SK-N-SH treated with all-trans-retinoic acid at 6 μM for 48 hours (cell line): ENCODE measurements at regions not wholly inside any gene's neighbourhood (a gene's known extent, or its start where the extent isn't known, plus 50 kb on each side); places are given as distances from the start of the nearest gene placed in this dataset.

Experiments
- ATAC-seq: fragments of 200-7000 bp; cut with Tn5 transposase; 3 replicates; pipeline ENCODE4 v1.9.1; 2020; ENCODE audit warnings: mild to moderate bottlenecking, moderate library complexity
- ARNTL ChIP-seq: fragments of 450-650 bp; formaldehyde crosslinking; IDR thresholded peaks from 2 replicates; pipeline ENCODE4 v1.5.0; 2020; ENCODE audit warnings: low read depth, mild to moderate bottlenecking, moderate library complexity, borderline replicate concordance
- BACH2 ChIP-seq: fragments of 250-450 bp; sonication (Bioruptor Pico); IDR thresholded peaks from 2 replicates; pipeline ENCODE4 v1.9.0; 2021; ENCODE audit warnings: mild to moderate bottlenecking, borderline replicate concordance
- GLIS3 ChIP-seq: fragments of 250-450 bp; sonication (Bioruptor Pico); IDR thresholded peaks from 2 replicates; pipeline ENCODE4 v1.5.0; 2020; ENCODE audit warnings: mild to moderate bottlenecking, moderate library complexity
- ISL1 ChIP-seq: fragments of 250-450 bp; sonication (Bioruptor Pico); IDR thresholded peaks from 2 replicates; pipeline ENCODE4 v2.1.2; 2022; ENCODE audit warnings: mild to moderate bottlenecking, moderate library complexity
- PATZ1 ChIP-seq: fragments of 250-450 bp; sonication (Bioruptor Pico); IDR thresholded peaks from 2 replicates; pipeline ENCODE4 v1.8.0; 2020; ENCODE audit warnings: mild to moderate bottlenecking, moderate library complexity, borderline replicate concordance
- PPARA ChIP-seq: fragments of 250-450 bp; sonication (Bioruptor Pico); IDR thresholded peaks from 2 replicates; pipeline ENCODE4 v1.5.0; 2020; ENCODE audit warnings: mild to moderate bottlenecking, borderline replicate concordance
- RARB ChIP-seq: fragments of 250-450 bp; sonication (Bioruptor Pico); IDR thresholded peaks from 2 replicates; pipeline ENCODE4 v1.8.0; 2021; ENCODE audit warnings: mild to moderate bottlenecking, moderate library complexity
- TCF4 ChIP-seq: fragments of 250-450 bp; sonication (Bioruptor Pico); IDR thresholded peaks from 2 replicates; pipeline ENCODE4 v1.8.0; 2021; ENCODE audit warnings: mild to moderate bottlenecking, moderate library complexity, borderline replicate concordance
- TOX ChIP-seq: fragments of 250-450 bp; sonication (Bioruptor Pico); IDR thresholded peaks from 2 replicates; pipeline ENCODE4 v1.8.0; 2021; ENCODE audit warnings: mild to moderate bottlenecking, moderate library complexity, borderline replicate concordance
- ZC3H10 ChIP-seq: fragments of 250-450 bp; sonication (Bioruptor Pico); IDR thresholded peaks from 2 replicates; pipeline ENCODE4 v1.5.1; 2021; ENCODE audit warnings: mild to moderate bottlenecking, moderate library complexity
- ZFP3 ChIP-seq: fragments of 250-450 bp; sonication (Bioruptor Pico); IDR thresholded peaks from 2 replicates; pipeline ENCODE4 v1.5.0; 2020; ENCODE audit warnings: mild to moderate bottlenecking, moderate library complexity
- ZFP30 ChIP-seq: fragments of 450-650 bp; formaldehyde crosslinking; IDR thresholded peaks from 2 replicates; pipeline ENCODE4 v1.5.0; 2022; ENCODE audit warnings: mild to moderate bottlenecking, moderate library complexity
- ZNF565 ChIP-seq: fragments of 450-650 bp; formaldehyde crosslinking; conservative IDR thresholded peaks from 2 replicates; pipeline ENCODE4 v1.5.0; 2020; ENCODE audit warnings: low read depth, mild to moderate bottlenecking, moderate library complexity
- ZNF70 ChIP-seq: fragments of 450-650 bp; formaldehyde crosslinking; IDR thresholded peaks from 2 replicates; pipeline ENCODE4 v1.5.0; 2020; ENCODE audit warnings: mild to moderate bottlenecking, moderate library complexity
- ZNF8 ChIP-seq: fragments of 450-650 bp; formaldehyde crosslinking; IDR thresholded peaks from 2 replicates; pipeline ENCODE4 v1.5.0; 2020; ENCODE audit warnings: mild to moderate bottlenecking, moderate library complexity
- TF ChIP-seq, protein P1 (sequence below): fragments of 250-450 bp; sonication (Bioruptor Pico); IDR thresholded peaks from 2 replicates; pipeline ENCODE4 v1.5.1; 2021; ENCODE audit warnings: mild to moderate bottlenecking, moderate library complexity
- TF ChIP-seq, protein P2 (sequence below): fragments of 250-450 bp; sonication (Bioruptor Pico); IDR thresholded peaks from 2 replicates; pipeline ENCODE4 v1.5.0; 2020; ENCODE audit warnings: mild to moderate bottlenecking, moderate library complexity
- TF ChIP-seq, protein P3 (sequence below): fragments of 250-450 bp; sonication (Bioruptor Pico); IDR thresholded peaks from 2 replicates; pipeline ENCODE4 v1.5.1; 2020; ENCODE audit warnings: low read depth, mild to moderate bottlenecking, moderate library complexity
- TF ChIP-seq, protein P4 (sequence below): fragments of 250-450 bp; sonication (Bioruptor Pico); IDR thresholded peaks from 2 replicates; pipeline ENCODE4 v1.8.0; 2021; ENCODE audit warnings: low read depth, mild to moderate bottlenecking, moderate library complexity, borderline replicate concordance

GRCh38 chr7:9761224-9761623, 1212.4 kb upstream of the PHF14 start:
- no peak for ATAC-seq
- TF ChIP-seq, protein P1, sequence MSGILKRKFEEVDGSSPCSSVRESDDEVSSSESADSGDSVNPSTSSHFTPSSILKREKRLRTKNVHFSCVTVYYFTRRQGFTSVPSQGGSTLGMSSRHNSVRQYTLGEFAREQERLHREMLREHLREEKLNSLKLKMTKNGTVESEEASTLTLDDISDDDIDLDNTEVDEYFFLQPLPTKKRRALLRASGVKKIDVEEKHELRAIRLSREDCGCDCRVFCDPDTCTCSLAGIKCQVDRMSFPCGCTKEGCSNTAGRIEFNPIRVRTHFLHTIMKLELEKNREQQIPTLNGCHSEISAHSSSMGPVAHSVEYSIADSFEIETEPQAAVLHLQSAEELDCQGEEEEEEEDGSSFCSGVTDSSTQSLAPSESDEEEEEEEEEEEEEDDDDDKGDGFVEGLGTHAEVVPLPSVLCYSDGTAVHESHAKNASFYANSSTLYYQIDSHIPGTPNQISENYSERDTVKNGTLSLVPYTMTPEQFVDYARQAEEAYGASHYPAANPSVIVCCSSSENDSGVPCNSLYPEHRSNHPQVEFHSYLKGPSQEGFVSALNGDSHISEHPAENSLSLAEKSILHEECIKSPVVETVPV (CRISPR knock-in tag) = no peak
- TF ChIP-seq RARB (CRISPR knock-in tag) = no peak
- TF ChIP-seq, protein P2, sequence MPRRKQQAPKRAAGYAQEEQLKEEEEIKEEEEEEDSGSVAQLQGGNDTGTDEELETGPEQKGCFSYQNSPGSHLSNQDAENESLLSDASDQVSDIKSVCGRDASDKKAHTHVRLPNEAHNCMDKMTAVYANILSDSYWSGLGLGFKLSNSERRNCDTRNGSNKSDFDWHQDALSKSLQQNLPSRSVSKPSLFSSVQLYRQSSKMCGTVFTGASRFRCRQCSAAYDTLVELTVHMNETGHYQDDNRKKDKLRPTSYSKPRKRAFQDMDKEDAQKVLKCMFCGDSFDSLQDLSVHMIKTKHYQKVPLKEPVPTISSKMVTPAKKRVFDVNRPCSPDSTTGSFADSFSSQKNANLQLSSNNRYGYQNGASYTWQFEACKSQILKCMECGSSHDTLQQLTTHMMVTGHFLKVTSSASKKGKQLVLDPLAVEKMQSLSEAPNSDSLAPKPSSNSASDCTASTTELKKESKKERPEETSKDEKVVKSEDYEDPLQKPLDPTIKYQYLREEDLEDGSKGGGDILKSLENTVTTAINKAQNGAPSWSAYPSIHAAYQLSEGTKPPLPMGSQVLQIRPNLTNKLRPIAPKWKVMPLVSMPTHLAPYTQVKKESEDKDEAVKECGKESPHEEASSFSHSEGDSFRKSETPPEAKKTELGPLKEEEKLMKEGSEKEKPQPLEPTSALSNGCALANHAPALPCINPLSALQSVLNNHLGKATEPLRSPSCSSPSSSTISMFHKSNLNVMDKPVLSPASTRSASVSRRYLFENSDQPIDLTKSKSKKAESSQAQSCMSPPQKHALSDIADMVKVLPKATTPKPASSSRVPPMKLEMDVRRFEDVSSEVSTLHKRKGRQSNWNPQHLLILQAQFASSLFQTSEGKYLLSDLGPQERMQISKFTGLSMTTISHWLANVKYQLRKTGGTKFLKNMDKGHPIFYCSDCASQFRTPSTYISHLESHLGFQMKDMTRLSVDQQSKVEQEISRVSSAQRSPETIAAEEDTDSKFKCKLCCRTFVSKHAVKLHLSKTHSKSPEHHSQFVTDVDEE (CRISPR knock-in tag) = no peak
- TF ChIP-seq, protein P3, sequence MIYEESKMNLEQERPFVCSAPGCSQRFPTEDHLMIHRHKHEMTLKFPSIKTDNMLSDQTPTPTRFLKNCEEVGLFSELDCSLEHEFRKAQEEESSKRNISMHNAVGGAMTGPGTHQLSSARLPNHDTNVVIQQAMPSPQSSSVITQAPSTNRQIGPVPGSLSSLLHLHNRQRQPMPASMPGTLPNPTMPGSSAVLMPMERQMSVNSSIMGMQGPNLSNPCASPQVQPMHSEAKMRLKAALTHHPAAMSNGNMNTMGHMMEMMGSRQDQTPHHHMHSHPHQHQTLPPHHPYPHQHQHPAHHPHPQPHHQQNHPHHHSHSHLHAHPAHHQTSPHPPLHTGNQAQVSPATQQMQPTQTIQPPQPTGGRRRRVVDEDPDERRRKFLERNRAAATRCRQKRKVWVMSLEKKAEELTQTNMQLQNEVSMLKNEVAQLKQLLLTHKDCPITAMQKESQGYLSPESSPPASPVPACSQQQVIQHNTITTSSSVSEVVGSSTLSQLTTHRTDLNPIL = no peak
- no peak for TF ChIP-seq ZNF565 (CRISPR knock-in tag)
- no peak for TF ChIP-seq GLIS3 (CRISPR knock-in tag)
- TF ChIP-seq ZC3H10 = no peak
- TF ChIP-seq ZFP30 (CRISPR knock-in tag) = no peak

DNA sequence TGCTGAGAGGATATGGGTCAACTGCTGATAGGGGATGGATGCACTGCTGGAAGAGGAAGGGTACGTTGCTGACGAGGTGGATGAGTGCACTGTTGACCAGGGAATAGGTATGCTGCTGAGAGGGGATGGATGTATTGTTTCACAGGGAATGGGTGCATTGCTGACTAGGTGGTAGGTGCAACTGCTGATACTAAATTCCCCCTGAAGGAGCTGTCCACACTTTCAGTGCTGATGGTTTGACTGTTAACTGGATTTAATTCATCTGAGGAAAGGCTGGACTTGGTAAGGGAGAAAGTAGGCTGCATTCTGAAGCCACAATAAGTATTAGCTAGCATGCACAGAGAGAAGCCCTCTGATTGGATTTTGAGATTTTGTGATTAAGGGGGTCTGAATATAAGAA, 1196.8 kb upstream of the PHF14 start:
- no peak for TF ChIP-seq TOX (CRISPR knock-in tag)
- TF ChIP-seq, protein P4, sequence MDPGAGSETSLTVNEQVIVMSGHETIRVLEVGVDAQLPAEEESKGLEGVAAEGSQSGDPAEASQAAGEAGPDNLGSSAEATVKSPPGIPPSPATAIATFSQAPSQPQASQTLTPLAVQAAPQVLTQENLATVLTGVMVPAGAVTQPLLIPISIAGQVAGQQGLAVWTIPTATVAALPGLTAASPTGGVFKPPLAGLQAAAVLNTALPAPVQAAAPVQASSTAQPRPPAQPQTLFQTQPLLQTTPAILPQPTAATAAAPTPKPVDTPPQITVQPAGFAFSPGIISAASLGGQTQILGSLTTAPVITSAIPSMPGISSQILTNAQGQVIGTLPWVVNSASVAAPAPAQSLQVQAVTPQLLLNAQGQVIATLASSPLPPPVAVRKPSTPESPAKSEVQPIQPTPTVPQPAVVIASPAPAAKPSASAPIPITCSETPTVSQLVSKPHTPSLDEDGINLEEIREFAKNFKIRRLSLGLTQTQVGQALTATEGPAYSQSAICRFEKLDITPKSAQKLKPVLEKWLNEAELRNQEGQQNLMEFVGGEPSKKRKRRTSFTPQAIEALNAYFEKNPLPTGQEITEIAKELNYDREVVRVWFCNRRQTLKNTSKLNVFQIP (CRISPR knock-in tag) = no peak
- TF ChIP-seq TCF4 (CRISPR knock-in tag) = no peak
- TF ChIP-seq ARNTL = no peak
- TF ChIP-seq GLIS3 (CRISPR knock-in tag) = no peak
- TF ChIP-seq RARB (CRISPR knock-in tag) = no peak
- TF ChIP-seq ISL1 (CRISPR knock-in tag) = no peak
- TF ChIP-seq ZNF70 (CRISPR knock-in tag) = no peak
- no peak for ATAC-seq

DNA sequence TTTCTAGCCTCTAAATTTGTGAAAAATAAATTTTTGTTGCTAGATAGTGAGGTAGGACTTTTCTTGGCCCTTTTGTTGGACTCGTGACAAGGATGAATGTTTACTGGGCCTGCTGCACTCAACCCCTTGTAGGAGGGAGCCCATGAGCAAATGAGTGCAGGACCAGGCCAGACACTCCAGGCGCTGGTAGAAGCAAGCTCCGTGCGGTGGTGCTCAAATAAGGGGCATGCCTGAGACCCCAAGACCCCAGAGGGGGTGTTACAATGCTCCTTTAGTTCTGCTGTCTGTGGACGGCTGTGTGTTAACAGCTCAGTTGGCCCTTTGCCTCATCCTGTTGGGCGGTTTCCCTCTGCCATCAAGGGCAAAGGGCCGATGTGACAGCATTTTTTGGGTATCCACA, 1195.3 kb upstream of the PHF14 start:
- ATAC-seq = no peak

GRCh38 chr7:9781710-9782109, 1192.0 kb upstream of the PHF14 start:
- no peak for TF ChIP-seq ZNF8 (CRISPR knock-in tag)
- TF ChIP-seq ZFP3 = no peak
- no peak for TF ChIP-seq PATZ1 (CRISPR knock-in tag)
- TF ChIP-seq, protein P2 (CRISPR knock-in tag) = no peak
- no peak for TF ChIP-seq ARNTL
- TF ChIP-seq ISL1 (CRISPR knock-in tag) = no peak
- TF ChIP-seq, protein P4 (CRISPR knock-in tag) = no peak
- no peak for TF ChIP-seq ZNF565 (CRISPR knock-in tag)
- no peak for TF ChIP-seq ZC3H10
- ATAC-seq = no peak

More for the DNA sequence above, 1195.3 kb upstream of the PHF14 start:
- TF ChIP-seq BACH2 (CRISPR knock-in tag) = no peak
- TF ChIP-seq PPARA (CRISPR knock-in tag) = no peak
- TF ChIP-seq ARNTL = no peak
- no peak for TF ChIP-seq ZNF70 (CRISPR knock-in tag)
